PC-3 (cell line): ENCODE measurements at regions not wholly inside any gene's neighbourhood (a gene's known extent, or its start where the extent isn't known, plus 50 kb on each side); places are given as distances from the start of the nearest gene placed in this dataset.

Experiments used
- CTCF ChIP-seq: fragments of 300-600 bp; sonication (generic); conservative IDR thresholded peaks from 2 replicates; pipeline ENCODE4 v1.5.1; 2017; ENCODE audit warnings: antibody characterized with exemption, low read depth, mild to moderate bottlenecking, low read length
- EZH2 ChIP-seq: fragments of 300-600 bp; sonication (generic); IDR thresholded peaks from one replicate; pipeline ENCODE4 v1.6.1; 2017; ENCODE audit warnings: antibody characterized with exemption, mild to moderate bottlenecking, low read length; ENCODE audit not compliant: unreplicated experiment

- TF ChIP-seq CTCF (no peak), EZH2 (no peak)
Observed at GRCh38 chr3:182644013-182644412, 149.3 kb upstream of the ATP11B start.
